Mesenteric fat pad (tissue), 1 donor: ENCODE measurements at regions not wholly inside any gene's neighbourhood (a gene's known extent, or its start where the extent isn't known, plus 50 kb on each side); places are given as distances from the start of the nearest gene placed in this dataset.

ENCODE experiments used
- DNase-seq: peaks from one replicate; pipeline ENCODE4 v3.0.0-alpha.2; 2020; ENCODE audit warnings: low spot score
- donor health status: DM: yes; HTN: yes; CAD: no.

DNA sequence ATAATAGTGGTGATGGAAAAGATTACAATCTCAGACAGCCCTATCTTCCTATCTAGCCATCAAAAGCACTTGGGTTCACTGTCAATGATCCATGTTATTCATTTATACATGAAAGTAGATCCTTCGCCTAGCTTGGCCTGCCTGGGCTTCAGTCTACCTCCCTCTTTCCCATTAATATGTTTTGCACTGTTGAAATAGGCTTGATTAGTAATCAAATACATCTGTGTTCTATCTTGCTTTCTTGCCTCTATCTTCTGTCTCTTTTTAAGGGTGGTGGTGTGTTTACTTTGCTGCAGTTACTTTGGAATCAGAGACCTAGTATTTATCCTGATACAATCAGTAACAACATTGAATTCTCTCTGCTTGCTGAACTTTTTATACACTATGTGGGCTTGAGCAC, 521.2 kb downstream of the TNS1 start:
- DNase-seq = no peak

- no peak for DNase-seq
These were observed 523.2 kb downstream of the TNS1 start for GRCh38 chr2:217479566-217479965.

GRCh38 chr2:217478831-217479455, 523.9 kb downstream of the TNS1 start:
- no peak for DNase-seq

DNA sequence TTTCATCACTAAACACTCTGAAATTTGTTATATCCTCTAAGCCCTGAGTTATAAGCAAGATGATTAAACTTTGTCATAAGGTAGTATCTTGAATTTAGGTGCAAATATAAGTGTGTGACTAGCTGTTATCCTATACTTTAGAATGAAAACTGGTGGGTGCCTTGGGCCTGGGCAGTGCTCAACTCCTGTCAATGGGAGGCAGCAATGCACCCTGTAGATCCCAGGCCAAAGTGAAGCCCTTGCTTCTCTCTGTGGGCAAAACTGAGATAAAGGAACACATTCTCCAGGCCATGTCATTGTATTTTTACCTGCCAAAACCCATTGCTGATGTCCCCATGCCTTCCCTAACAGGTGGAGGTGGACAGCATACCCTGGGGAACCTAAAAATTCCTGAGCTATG, 525.2 kb downstream of the TNS1 start:
- DNase-seq = no peak

DNA sequence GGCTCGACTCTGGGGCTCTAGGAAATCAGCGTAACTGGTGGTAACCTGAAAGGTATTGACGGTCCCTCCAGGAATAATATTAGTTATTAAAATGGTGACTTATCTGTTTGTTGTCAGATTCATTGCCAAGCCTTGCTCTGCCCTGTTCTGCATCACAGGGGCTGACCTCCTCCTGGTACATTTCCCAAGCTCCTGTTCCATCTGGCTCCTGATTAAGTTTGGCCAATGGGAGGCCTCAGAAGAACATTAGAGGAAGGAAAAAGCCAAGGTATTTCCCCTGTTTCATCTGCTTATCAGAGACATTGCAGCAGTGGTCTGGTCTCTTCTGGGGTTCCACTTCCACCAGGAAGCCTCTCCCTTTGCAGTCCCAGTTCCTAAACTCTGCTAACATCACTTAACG, 527.0 kb downstream of the TNS1 start:
- no peak for DNase-seq

GRCh38 chr2:217475101-217475500, 527.7 kb downstream of the TNS1 start:
- no peak for DNase-seq

GRCh38 chr2:217471319-217471718, 531.5 kb downstream of the TNS1 start:
- no peak for DNase-seq

DNA sequence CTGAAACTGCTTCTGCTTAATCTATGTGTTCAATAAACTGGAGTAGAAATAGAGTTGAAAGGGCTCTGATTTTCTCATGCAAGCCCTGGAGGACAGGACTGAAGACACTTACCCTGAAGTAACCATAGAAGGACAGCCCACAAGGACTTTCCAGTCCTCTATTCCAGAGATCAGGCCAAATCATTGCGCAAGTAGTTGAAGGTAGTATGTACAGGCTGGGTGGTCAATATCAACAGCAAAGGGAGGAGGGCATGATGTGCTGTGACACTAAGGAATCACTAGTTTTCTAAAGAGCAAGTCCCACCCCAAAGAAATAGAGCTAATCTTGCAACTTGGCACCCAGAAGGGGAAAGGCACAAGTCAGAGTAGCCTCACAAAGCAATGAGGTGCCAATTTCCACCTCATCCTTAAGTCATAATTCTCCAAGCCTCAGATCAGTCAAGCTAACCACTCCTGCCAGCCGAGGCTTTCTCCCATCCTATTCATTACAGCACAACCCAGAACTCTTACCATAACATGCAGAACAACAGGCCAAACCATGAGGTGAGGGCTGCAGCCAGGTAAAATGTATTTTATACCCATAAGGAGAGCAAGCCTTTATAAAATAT, 533.5 kb downstream of the TNS1 start:
- no peak for DNase-seq

- no peak for DNase-seq
These were observed 534.6 kb downstream of the TNS1 start for GRCh38 chr2:217468042-217468830.

DNA sequence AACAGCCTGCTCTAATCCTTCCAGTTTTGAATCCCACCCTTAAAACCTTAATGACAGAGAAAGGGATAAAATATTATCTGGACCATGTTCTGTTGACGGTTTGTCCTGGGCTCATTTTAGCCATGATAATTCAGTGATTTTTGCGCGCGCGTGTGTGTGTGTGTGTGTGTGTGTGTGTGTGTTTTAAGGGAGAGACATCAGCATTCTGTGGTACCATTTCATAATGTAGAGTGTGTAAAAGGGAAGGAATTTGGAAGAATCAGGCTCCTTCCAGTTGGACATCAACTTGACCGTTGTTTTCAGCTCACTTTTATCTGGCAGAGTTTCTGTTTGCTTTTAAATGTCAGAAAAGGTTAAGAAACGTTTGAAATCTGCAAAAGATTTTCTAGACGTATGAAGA, 535.5 kb downstream of the TNS1 start:
- DNase-seq = no peak

DNA sequence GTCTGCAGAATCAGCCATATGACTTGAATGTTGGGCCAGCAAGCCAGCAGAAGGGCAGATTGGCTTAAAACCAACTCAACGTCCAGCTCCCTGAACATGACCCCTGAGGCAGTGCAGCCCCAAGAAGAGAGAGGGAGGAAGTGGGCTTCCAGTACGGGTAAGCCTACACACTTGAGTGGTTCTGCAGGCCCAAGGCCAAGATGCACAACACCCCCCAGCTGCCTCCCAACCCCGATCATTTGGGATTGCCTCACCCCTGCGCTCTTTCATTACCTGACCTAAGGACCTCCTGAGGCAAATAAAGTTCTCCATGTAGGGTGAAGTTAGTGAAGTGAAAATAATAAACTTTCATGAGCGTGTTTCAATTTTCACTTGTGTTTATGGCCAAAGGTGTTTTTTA, 536.0 kb downstream of the TNS1 start:
- DNase-seq = no peak

- no peak for DNase-seq
These were observed 536.7 kb downstream of the TNS1 start for GRCh38 chr2:217466104-217466503.

DNA sequence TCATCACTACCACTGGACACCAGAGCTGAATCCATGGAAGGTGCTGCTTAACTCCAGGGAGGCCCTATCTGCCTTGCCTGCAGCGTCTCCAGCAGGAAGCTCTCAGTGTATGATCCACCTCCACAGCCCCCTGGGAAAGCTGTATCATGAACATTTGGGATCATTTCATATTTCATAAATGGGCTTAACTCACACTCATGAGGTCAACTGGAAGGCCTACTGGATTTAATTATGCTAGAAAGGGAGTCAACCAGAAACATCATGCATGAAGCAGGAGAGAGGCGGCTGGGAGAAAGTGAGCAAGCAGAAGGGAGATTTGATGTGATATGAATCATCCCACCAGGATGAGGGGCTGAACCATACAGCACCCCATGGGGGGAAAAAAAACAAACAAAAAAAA, 537.7 kb downstream of the TNS1 start:
- no peak for DNase-seq

DNA sequence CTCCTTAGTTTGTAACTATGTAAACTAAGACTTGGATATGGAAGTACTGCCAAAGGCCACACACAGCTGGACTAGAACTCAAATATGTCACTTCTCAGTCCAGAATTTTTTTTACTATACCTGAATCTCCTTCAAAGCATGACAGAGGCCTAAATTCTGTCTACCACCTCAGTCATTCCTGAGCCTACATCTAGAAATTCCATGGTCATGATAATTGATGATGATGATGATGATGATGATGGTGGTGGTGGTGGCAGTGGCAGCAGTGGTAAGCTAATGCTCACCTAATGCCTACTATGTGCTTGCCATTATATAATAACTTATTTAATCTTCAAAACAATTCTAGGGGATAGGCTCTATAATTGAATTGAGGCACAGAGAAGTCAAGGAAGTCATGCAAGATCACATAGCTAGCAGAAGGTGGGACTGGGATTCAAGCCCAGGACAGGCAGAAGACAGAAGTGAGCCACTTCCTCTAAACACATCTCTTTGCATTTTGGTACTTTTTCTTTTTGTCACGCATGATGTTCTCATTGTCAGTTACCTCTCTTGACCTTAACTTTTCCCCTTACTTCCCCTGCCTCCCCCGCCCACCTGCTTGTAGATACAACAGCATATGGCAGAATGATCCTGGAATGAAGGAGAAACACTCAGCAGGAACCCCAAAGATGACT, 539.3 kb downstream of the TNS1 start:
- DNase-seq = no peak

DNA sequence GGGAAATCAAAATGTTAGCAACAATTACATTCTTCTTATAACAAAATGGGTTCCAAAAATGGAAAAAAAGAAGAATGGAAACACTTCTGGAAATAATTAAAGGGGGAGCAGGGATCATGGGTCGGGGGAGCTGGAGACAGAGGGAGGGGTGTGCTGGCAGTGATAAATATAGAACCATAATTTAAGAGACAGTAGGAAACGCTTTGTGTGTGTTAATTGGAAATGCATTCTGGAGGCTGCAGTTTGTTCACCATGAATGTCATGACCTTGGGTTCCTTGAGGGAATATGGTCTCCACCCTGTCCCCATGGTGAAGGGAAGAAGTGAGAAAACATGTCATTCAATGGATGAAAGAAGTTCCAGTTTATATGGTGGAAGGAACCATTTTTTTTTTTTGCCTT, 540.7 kb downstream of the TNS1 start:
- DNase-seq = no peak

GRCh38 chr2:217461674-217462073, 541.1 kb downstream of the TNS1 start:
- no peak for DNase-seq

DNA sequence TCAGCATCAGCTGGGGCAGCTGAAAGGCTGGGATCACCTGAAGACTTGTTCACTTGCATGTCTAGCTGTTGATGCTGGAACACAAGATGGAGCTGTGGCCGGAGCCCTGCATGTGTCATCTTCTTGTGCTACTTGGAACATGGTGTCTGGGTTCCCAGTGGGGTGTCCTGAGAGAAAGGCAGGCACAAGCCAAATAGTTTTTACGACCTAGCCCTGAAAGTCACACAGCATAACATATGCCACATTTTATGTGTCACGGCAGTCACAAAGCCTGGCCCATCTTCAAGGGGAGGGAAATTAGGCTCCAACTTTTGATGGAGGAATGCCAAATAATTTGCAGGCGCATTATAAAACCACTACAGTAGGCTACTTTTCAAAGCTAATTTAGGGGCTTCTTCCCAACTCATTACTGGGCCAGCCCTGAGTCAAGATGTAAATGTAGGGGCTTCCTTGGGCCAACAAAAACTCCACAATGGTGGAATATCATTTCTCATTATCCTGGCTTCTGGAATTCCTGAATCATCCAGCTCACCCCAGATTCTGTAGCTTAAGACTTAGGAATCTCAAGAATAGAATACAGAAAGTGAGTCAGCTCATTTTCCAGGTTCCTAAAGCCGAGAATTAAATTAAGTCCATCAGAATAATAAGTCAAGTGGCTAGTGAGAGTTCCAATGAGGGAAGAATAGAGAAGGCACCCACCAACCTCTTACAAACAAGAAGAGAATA, 543.0 kb downstream of the TNS1 start:
- DNase-seq = no peak

- no peak for DNase-seq
These were observed 543.8 kb downstream of the TNS1 start for GRCh38 chr2:217459016-217459415.

DNA sequence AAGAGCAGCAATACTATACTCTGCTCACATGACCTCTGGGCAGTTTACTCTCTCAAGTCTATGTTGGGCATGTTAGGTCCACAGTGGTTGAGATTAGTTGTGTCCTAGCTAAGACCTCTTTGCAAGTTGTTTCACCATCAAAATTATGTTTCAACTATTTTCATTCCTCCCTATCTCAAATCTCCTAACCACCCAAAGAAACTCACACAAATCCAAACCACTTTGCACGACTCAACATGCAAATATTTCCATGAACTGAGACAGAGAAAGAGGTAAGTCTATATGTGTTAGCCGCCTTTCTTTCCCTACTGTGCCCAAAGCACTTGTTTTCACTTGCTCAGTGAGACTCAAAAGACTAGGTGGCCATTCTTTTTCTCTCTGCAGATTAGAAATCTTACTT, 546.8 kb downstream of the TNS1 start:
- DNase-seq = no peak

- DNase-seq = no peak
These were observed 549.9 kb downstream of the TNS1 start for GRCh38 chr2:217452928-217453327.

GRCh38 chr2:217451666-217452065, 551.1 kb downstream of the TNS1 start:
- no peak for DNase-seq

GRCh38 chr2:217449444-217449843, 553.4 kb downstream of the TNS1 start:
- DNase-seq = no peak
